Muscle of leg (tissue), 3 donors: ENCODE measurements at regions not wholly inside any gene's neighbourhood (a gene's known extent, or its start where the extent isn't known, plus 50 kb on each side); places are given as distances from the start of the nearest gene placed in this dataset.

Source experiments
- DNase-seq: peaks from one replicate; pipeline ENCODE4 v3.0.0; 2013
- H3K27ac ChIP-seq: one replicate; pipeline ENCODE4 v1.5.1; 2013; ENCODE audit warnings: mild to moderate bottlenecking, low read length, control low read depth
- H3K27me3 ChIP-seq: one replicate; pipeline ENCODE4 v1.6.1; 2013; ENCODE audit warnings: low read length; ENCODE audit not compliant: control insufficient read depth, insufficient read depth
- H3K36me3 ChIP-seq: one replicate; pipeline ENCODE4 v1.6.1; 2013; ENCODE audit warnings: low read length; ENCODE audit not compliant: control insufficient read depth, insufficient read depth
- H3K4me1 ChIP-seq: one replicate; pipeline ENCODE4 v1.6.1; 2013; ENCODE audit warnings: low read length; ENCODE audit not compliant: control insufficient read depth, insufficient read depth
- H3K4me3 ChIP-seq: one replicate; pipeline ENCODE4 v1.5.1; 2013; ENCODE audit warnings: low read length, control low read depth
- H3K9me3 ChIP-seq: replicated peaks from 2 replicates; pipeline ENCODE4 v1.6.1; 2013; ENCODE audit warnings: low read depth, low read length; ENCODE audit not compliant: control insufficient read depth
- WGBS: methylation state at CpG from one replicate; pipeline ENCODE4 v1.1.5; 2013; ENCODE audit warnings: missing lambda C conversion rate; ENCODE audit not compliant: insufficient coverage; 5-methylcytosine and 5-hydroxymethylcytosine counted together

- Histone ChIP-seq H3K36me3 (no peaks in the 10 kb centered on the region), H3K4me3 (no peak overlapping the region), H3K27me3 (no peaks in the 10 kb centered on the region), H3K27ac (no peak overlapping the region), H3K9me3 (no peaks in the 10 kb centered on the region), H3K4me1 (peaks cover 9% of the 10 kb centered on the region)
- no CpG with 5 or more reads among the region's 2 CpGs for WGBS
- DNase-seq, result no peak
Measured at GRCh38 chr6:40959781-40960327, 79.2 kb downstream of the UNC5CL start.

GRCh38 chr6:40958738-40959137 is 80.3 kb downstream of the UNC5CL start:
- 80% methylated on average over 1 of the region's 1 CpG for WGBS
- Histone ChIP-seq H3K9me3 (no peaks in the 10 kb centered on the region), H3K4me1 (peaks cover 10% of the 10 kb centered on the region), H3K4me3 (no peak overlapping the region), H3K27ac (no peak overlapping the region), H3K27me3 (no peaks in the 10 kb centered on the region), H3K36me3 (no peaks in the 10 kb centered on the region)
- no peak for DNase-seq

GRCh38 chr6:40957616-40958492 is 81.2 kb downstream of the UNC5CL start:
- 80% methylated on average over 1 of the region's 4 CpGs for WGBS
- Histone ChIP-seq H3K4me3 (no peak overlapping the region), H3K27ac (no peak overlapping the region), H3K9me3 (no peaks in the 10 kb centered on the region), H3K36me3 (no peaks in the 10 kb centered on the region), H3K4me1 (peaks cover 10% of the 10 kb centered on the region), H3K27me3 (no peaks in the 10 kb centered on the region)
- DNase-seq, result no peak

- WGBS, result no CpG with 5 or more reads among the region's 2 CpGs
- H3K27ac ChIP-seq, result no peak overlapping the region
- H3K27me3 ChIP-seq, result no peaks in the 10 kb centered on the region
- no peaks in the 10 kb centered on the region for H3K9me3 ChIP-seq
- no peak for DNase-seq
- H3K4me1 ChIP-seq, result peaks cover 10% of the 10 kb centered on the region
- H3K4me3 ChIP-seq, result no peak overlapping the region
- no peaks in the 10 kb centered on the region for H3K36me3 ChIP-seq
Measured at GRCh38 chr6:40956936-40957335, 82.1 kb downstream of the UNC5CL start.

GRCh38 chr6:40955178-40955545 is 83.9 kb downstream of the UNC5CL start:
- no peaks in the 10 kb centered on the region for H3K27me3 ChIP-seq
- no peaks in the 10 kb centered on the region for H3K36me3 ChIP-seq
- DNase-seq, result no peak
- H3K4me3 ChIP-seq, result no peak overlapping the region
- H3K9me3 ChIP-seq, result no peaks in the 10 kb centered on the region
- peak overlapping the region; percentile 29 for H3K27ac ChIP-seq
- WGBS, result 94% methylated on average over 3 of the region's 6 CpGs
- H3K4me1 ChIP-seq, result peaks cover 10% of the 10 kb centered on the region

- Histone ChIP-seq H3K4me1 (peaks cover 13% of the 10 kb centered on the region), H3K36me3 (no peaks in the 10 kb centered on the region), H3K9me3 (no peaks in the 10 kb centered on the region), H3K27ac (peak overlapping the region; percentile 29), H3K4me3 (no peak overlapping the region), H3K27me3 (no peaks in the 10 kb centered on the region)
- 81% methylated on average over 4 of the region's 6 CpGs for WGBS
- DNase-seq, result no peak
Measured at GRCh38 chr6:40954446-40955177, 84.4 kb downstream of the UNC5CL start.

GRCh38 chr6:40953486-40953885 is 85.5 kb downstream of the UNC5CL start:
- H3K27ac ChIP-seq, result no peak overlapping the region
- 80% methylated on average over 1 of the region's 4 CpGs for WGBS
- no peak overlapping the region for H3K4me3 ChIP-seq
- no peaks in the 10 kb centered on the region for H3K36me3 ChIP-seq
- no peak for DNase-seq
- peaks cover 13% of the 10 kb centered on the region for H3K4me1 ChIP-seq
- no peaks in the 10 kb centered on the region for H3K9me3 ChIP-seq
- no peaks in the 10 kb centered on the region for H3K27me3 ChIP-seq

GRCh38 chr6:40950986-40951698 is 87.9 kb downstream of the UNC5CL start:
- Histone ChIP-seq H3K9me3 (no peaks in the 10 kb centered on the region), H3K27me3 (no peaks in the 10 kb centered on the region), H3K36me3 (no peaks in the 10 kb centered on the region), H3K4me3 (no peak overlapping the region), H3K4me1 (peaks cover 7% of the 10 kb centered on the region), H3K27ac (no peak overlapping the region)
- 43% methylated on average over 2 of the region's 7 CpGs for WGBS
- DNase-seq, result no peak

GRCh38 chr6:40948570-40948969 is 90.5 kb downstream of the UNC5CL start:
- H3K9me3 ChIP-seq, result no peaks in the 10 kb centered on the region
- H3K27me3 ChIP-seq, result no peaks in the 10 kb centered on the region
- H3K36me3 ChIP-seq, result no peaks in the 10 kb centered on the region
- H3K4me1 ChIP-seq, result peaks cover 2% of the 10 kb centered on the region
- DNase-seq, result no peak
- no CpG with 5 or more reads among the region's 3 CpGs for WGBS
- H3K4me3 ChIP-seq, result no peak overlapping the region
- H3K27ac ChIP-seq, result no peak overlapping the region
